ENCODE measurements at regions not wholly inside any gene's neighbourhood (a gene's known extent, or its start where the extent isn't known, plus 50 kb on each side); places are given as distances from the start of the nearest gene placed in this dataset.

- Histone ChIP-seq H3K4me3 (no peak overlapping the region), H3K27ac (no peak overlapping the region), H3K9me3 (no peaks in the 10 kb centered on the region), H3K4me1 (replicated peaks) (no peaks in the 10 kb centered on the region), H3K27me3 (replicated peaks; ENCODE audit: insufficient read depth) (no peaks in the 10 kb centered on the region), H3K36me3 (no peaks in the 10 kb centered on the region)
- DNase-seq (ENCODE audit: low spot score): no peak
- whole genome bisulfite sequencing: 69% methylated on average over 3 of the region's 3 CpGs
- intact Hi-C loops (cut with DNase I): no loop called here
- TF ChIP-seq CTCF (IDR thresholded peaks at IDR 0.05) (no peak), POLR2AphosphoS5 (IDR thresholded peaks at IDR 0.05) (no peak), POLR2A (IDR thresholded peaks at IDR 0.05) (no peak)
Measured at GRCh38 chr19:33921165-33921564, 124.5 kb downstream of the KCTD15 start.

- Histone ChIP-seq H3K4me1 (replicated peaks) (no peaks in the 10 kb centered on the region), H3K9me3 (no peaks in the 10 kb centered on the region), H3K27me3 (replicated peaks; ENCODE audit: insufficient read depth) (no peaks in the 10 kb centered on the region), H3K4me3 (no peak overlapping the region), H3K27ac (no peak overlapping the region), H3K36me3 (no peaks in the 10 kb centered on the region)
- TF ChIP-seq POLR2A (IDR thresholded peaks at IDR 0.05): no peak
- no peak for DNase-seq (ENCODE audit: low spot score)
- intact Hi-C loops (cut with DNase I): no loop called here
- WGBS: 55% methylated on average over 3 of the region's 3 CpGs
Measured at GRCh38 chr19:33926306-33926705, 129.6 kb downstream of the KCTD15 start.

DNA sequence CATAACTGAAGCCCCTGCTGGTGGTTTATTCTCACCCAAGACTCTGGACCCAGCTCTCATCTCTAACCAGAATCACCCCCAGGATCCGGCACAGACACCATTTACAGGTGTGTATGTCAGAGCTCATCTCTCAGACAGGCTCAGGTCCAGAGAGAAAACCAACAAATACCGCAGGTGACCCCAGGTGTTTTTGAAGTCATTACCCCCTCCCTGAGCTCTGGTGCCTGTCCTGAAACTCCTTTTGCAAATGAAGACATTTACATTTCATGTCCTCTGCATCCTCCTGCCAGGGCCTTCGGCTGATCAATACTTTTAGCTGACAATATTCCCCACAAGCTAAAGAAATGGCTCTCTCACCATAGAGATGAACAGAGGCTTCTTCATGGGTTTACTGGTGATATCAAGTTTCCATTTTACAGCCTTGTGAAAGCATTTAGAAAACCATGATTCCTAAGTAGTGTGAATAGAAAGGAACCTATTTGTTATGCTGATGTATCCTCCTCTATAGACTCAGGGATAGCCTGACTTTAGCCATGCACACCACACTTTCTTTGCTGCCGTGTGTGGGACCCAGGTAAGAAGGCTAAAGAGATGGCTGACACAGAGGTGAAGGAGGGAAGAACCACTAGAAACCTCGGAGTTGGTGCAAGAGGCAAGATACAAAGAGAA is 131.3 kb downstream of the KCTD15 start:
- intact Hi-C loops (cut with DNase I): no loop called here
- Histone ChIP-seq H3K36me3 (no peaks in the 10 kb centered on the region), H3K27me3 (replicated peaks; ENCODE audit: insufficient read depth) (no peaks in the 10 kb centered on the region), H3K4me3 (no peak overlapping the region), H3K4me1 (replicated peaks) (no peaks in the 10 kb centered on the region), H3K9me3 (no peaks in the 10 kb centered on the region), H3K27ac (no peak overlapping the region)
- TF ChIP-seq POLR2AphosphoS5 (IDR thresholded peaks at IDR 0.05) (no peak), POLR2A (IDR thresholded peaks at IDR 0.05) (no peak), CTCF (IDR thresholded peaks at IDR 0.05) (no peak)
- 49% methylated on average over 5 of the region's 5 CpGs for WGBS
- DNase-seq (ENCODE audit: low spot score): no peak

- H3K27ac ChIP-seq: no peak overlapping the region
- no peak for DNase-seq (ENCODE audit: low spot score)
- 86% methylated on average over 6 of the region's 6 CpGs for WGBS
- no peaks in the 10 kb centered on the region for H3K27me3 ChIP-seq (replicated peaks; ENCODE audit: insufficient read depth)
- no peak for TF ChIP-seq POLR2A (IDR thresholded peaks at IDR 0.05)
- no peak for TF ChIP-seq POLR2AphosphoS5 (IDR thresholded peaks at IDR 0.05)
- no peak for TF ChIP-seq CTCF (IDR thresholded peaks at IDR 0.05)
- no peak overlapping the region for H3K4me3 ChIP-seq
- no peaks in the 10 kb centered on the region for H3K4me1 ChIP-seq (replicated peaks)
- no peaks in the 10 kb centered on the region for H3K36me3 ChIP-seq
- H3K9me3 ChIP-seq: no peaks in the 10 kb centered on the region
- intact Hi-C loops (cut with DNase I): no loop called here
Measured at GRCh38 chr19:33928458-33928950, 131.8 kb downstream of the KCTD15 start.

DNA sequence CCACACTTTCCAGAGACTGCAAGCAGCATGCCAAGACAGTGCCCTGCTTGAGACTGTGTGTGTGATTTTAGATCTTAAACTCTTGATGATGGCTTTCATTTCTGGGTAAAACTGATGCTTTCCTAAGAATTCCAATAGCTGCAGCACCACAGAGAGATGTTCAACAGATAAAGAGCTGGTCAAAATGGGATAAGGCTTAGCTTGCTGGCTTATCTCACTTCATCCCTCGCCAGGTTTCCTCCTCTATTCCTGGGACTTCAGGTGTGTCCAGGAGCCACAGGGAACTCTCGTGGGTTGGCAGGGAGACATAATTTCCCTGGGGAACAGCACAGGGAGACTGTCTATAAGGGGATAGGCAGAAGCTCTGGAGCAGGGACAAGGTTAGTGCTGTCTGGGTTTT is 137.3 kb downstream of the KCTD15 start:
- Histone ChIP-seq H3K27ac (no peak overlapping the region), H3K36me3 (no peaks in the 10 kb centered on the region), H3K4me3 (no peak overlapping the region), H3K4me1 (replicated peaks) (no peaks in the 10 kb centered on the region), H3K27me3 (replicated peaks; ENCODE audit: insufficient read depth) (no peaks in the 10 kb centered on the region), H3K9me3 (no peaks in the 10 kb centered on the region)
- WGBS: 80% methylated on average over 2 of the region's 2 CpGs
- TF ChIP-seq POLR2A (IDR thresholded peaks at IDR 0.05) (no peak), POLR2AphosphoS5 (IDR thresholded peaks at IDR 0.05) (no peak), CTCF (IDR thresholded peaks at IDR 0.05) (no peak)
- no peak for DNase-seq (ENCODE audit: low spot score)
- intact Hi-C loops (cut with DNase I): no loop called here

All from prostate gland (tissue), 2 donors.